IMR-90 (cell line): ENCODE measurements at regions not wholly inside any gene's neighbourhood (a gene's known extent, or its start where the extent isn't known, plus 50 kb on each side); places are given as distances from the start of the nearest gene placed in this dataset.

Experiments
- ATAC-seq: fragments of 200-7000 bp; cut with Tn5 transposase; 2 replicates; pipeline ENCODE4 v1.9.1; 2020; ENCODE audit warnings: low read depth, mild to moderate bottlenecking, moderate library complexity
- BruUV-seq: library from RNA; stranded (reverse); fragments of 400-500 nt; replicated peaks from 2 replicates; lab custom pipeline; 2021; lab: Mats Ljungman, UMichigan
- CTCF ChIA-PET: fragments of 300-600 bp; formaldehyde crosslinking; extraction: SDS; loops from one replicate; lab custom pipeline; 2021; ENCODE audit warnings: antibody characterized with exemption; lab: Yijun Ruan, JAX
- POLR2A ChIA-PET: fragments of 300-600 bp; sonication (Branson Sonifier 250); formaldehyde crosslinking; loops from one replicate; lab custom pipeline; 2022; ENCODE audit warnings: antibody characterized with exemption; ENCODE audit not compliant: unreplicated experiment; lab: Charles Lee
- DNase-seq: peaks from one replicate; pipeline ENCODE4 v3.0.0; 2013
- H2AFZ ChIP-seq: replicated peaks from 2 replicates; pipeline ENCODE3; 2013; ENCODE audit warnings: low read length, mild to moderate bottlenecking; ENCODE audit not compliant: poor library complexity
- H2AK5ac ChIP-seq: 2 replicates; pipeline ENCODE4 v1.6.1; 2013; ENCODE audit warnings: low read depth, low read length, inconsistent platforms
- H2AK9ac ChIP-seq: replicated peaks from 2 replicates; pipeline ENCODE3; 2013; ENCODE audit warnings: mild to moderate bottlenecking, low read depth, low read length, moderate library complexity; ENCODE audit not compliant: poor library complexity
- H2BK120ac ChIP-seq: 2 replicates; pipeline ENCODE4 v1.6.1; 2013; ENCODE audit warnings: low read depth, low read length, inconsistent platforms
- H2BK15ac ChIP-seq: 3 replicates; pipeline ENCODE4 v1.6.1; 2013; ENCODE audit warnings: low read depth, low read length, inconsistent platforms
- H2BK20ac ChIP-seq: 2 replicates; pipeline ENCODE4 v1.6.1; 2013; ENCODE audit warnings: low read depth, mild to moderate bottlenecking, inconsistent platforms, low read length, moderate library complexity
- H2BK5ac ChIP-seq: 2 replicates; pipeline ENCODE4 v1.6.1; 2013; ENCODE audit warnings: mild to moderate bottlenecking, low read depth, low read length, inconsistent platforms; ENCODE audit not compliant: poor library complexity, severe bottlenecking
- H3K14ac ChIP-seq: replicated peaks from 2 replicates; pipeline ENCODE4 v1.6.1; 2013; ENCODE audit warnings: low read depth, low read length, inconsistent platforms
- H3K18ac ChIP-seq: 2 replicates; pipeline ENCODE4 v1.6.1; 2013; ENCODE audit warnings: low read depth, low read length, control low read depth
- H3K23ac ChIP-seq: 2 replicates; pipeline ENCODE4 v1.6.1; 2013; ENCODE audit warnings: low read depth, low read length, inconsistent platforms
- H3K27ac ChIP-seq: 2 replicates; pipeline ENCODE4 v1.5.1; 2013; ENCODE audit warnings: mild to moderate bottlenecking, control low read depth, low read length; ENCODE audit not compliant: insufficient read depth
- H3K27me3 ChIP-seq: 2 replicates; pipeline ENCODE4 v1.6.1; 2013; ENCODE audit warnings: low read length; ENCODE audit not compliant: control insufficient read depth, insufficient read depth
- H3K36me3 ChIP-seq: 2 replicates; pipeline ENCODE4 v1.6.1; 2013; ENCODE audit warnings: low read length, mixed read lengths; ENCODE audit not compliant: control insufficient read depth, insufficient read depth
- H3K4ac ChIP-seq: 2 replicates; pipeline ENCODE4 v1.6.1; 2013; ENCODE audit warnings: low read depth, low read length, inconsistent platforms
- H3K4me1 ChIP-seq: 2 replicates; pipeline ENCODE4 v1.6.1; 2013; ENCODE audit warnings: low read length, mixed read lengths; ENCODE audit not compliant: control insufficient read depth, insufficient read depth
- H3K4me2 ChIP-seq: 2 replicates; pipeline ENCODE4 v1.6.1; 2013; ENCODE audit warnings: low read depth, mild to moderate bottlenecking, control low read depth, low read length, moderate library complexity
- H3K4me3 ChIP-seq: 2 replicates; pipeline ENCODE4 v1.5.1; 2013; ENCODE audit warnings: low read depth, mild to moderate bottlenecking, control low read depth, low read length, moderate library complexity; ENCODE audit not compliant: insufficient read depth
- H3K56ac ChIP-seq: 2 replicates; pipeline ENCODE4 v1.6.1; 2013; ENCODE audit warnings: low read length, inconsistent platforms; ENCODE audit not compliant: insufficient read depth; ENCODE audit errors: extremely low read depth
- H3K79me1 ChIP-seq, 2 experiments: 2 replicates each; pipeline ENCODE4 v1.6.1; 2013; ENCODE audit warnings: low read length in 2 of 2, inconsistent platforms in 1 of 2, low read depth in 1 of 2
- H3K9ac ChIP-seq: 2 replicates; pipeline ENCODE4 v1.6.1; 2013; ENCODE audit warnings: low read depth, low read length, control low read depth
- H3K9me1 ChIP-seq: 2 replicates; pipeline ENCODE4 v1.6.1; 2013; ENCODE audit warnings: low read length, inconsistent platforms; ENCODE audit not compliant: insufficient read depth
- H3K9me3 ChIP-seq: 2 replicates; pipeline ENCODE4 v1.6.1; 2013; ENCODE audit warnings: low read length; ENCODE audit not compliant: control insufficient read depth, insufficient read depth
- H4K20me1 ChIP-seq: 2 replicates; pipeline ENCODE4 v1.6.1; 2013; ENCODE audit warnings: low read length, inconsistent platforms; ENCODE audit not compliant: insufficient read depth
- H4K5ac ChIP-seq: 2 replicates; pipeline ENCODE4 v1.6.1; 2013; ENCODE audit warnings: mild to moderate bottlenecking, low read depth, low read length, control low read depth
- H4K8ac ChIP-seq, 2 experiments: 2 replicates each; pipeline ENCODE4 v1.6.1; 2013; ENCODE audit warnings: low read depth in 2 of 2, low read length in 2 of 2, control low read depth in 1 of 2, inconsistent platforms in 1 of 2
- H4K91ac ChIP-seq: 2 replicates; pipeline ENCODE4 v1.6.1; 2013; ENCODE audit warnings: low read depth, low read length, inconsistent platforms; ENCODE audit not compliant: insufficient read depth
- CEBPB ChIP-seq: IDR thresholded peaks from 2 replicates; pipeline ENCODE4 v1.6.1; 2012; ENCODE audit warnings: low read depth, low read length, improper control_type of control experiment
- FOS ChIP-seq: fragments of 150-350 bp; IDR thresholded peaks from 2 replicates; pipeline ENCODE4 v1.6.1; 2016; ENCODE audit warnings: low read depth, low read length
- MAZ ChIP-seq: IDR thresholded peaks from 2 replicates; pipeline ENCODE4 v1.6.1; 2012; ENCODE audit warnings: low read depth, mild to moderate bottlenecking, low read length, improper control_type of control experiment, moderate library complexity, borderline replicate concordance
- MXI1 ChIP-seq: IDR thresholded peaks from 2 replicates; pipeline ENCODE4 v1.6.1; 2012; ENCODE audit warnings: low read depth, mild to moderate bottlenecking, low read length, moderate library complexity, borderline replicate concordance
- RAD21 ChIP-seq: IDR thresholded peaks from 2 replicates; pipeline ENCODE4 v1.6.1; 2012; ENCODE audit warnings: low read length, improper control_type of control experiment
- RCOR1 ChIP-seq: IDR thresholded peaks from 2 replicates; pipeline ENCODE4 v1.6.1; 2012; ENCODE audit warnings: mild to moderate bottlenecking, low read length, improper control_type of control experiment; ENCODE audit not compliant: insufficient replicate concordance
- WGBS, 2 experiments: methylation state at CpG; one replicate each; pipeline versions ENCODE4 v1.1.5 to v1.1.7; 2013; ENCODE audit warnings: missing lambda C conversion rate in 2 of 2; ENCODE audit not compliant: insufficient read length in 1 of 2; ENCODE audit errors: extremely low coverage in 2 of 2; 5-methylcytosine and 5-hydroxymethylcytosine counted together
- dilution Hi-C: fragments of 300-500 bp; cut with HindIII; formaldehyde crosslinking; loops from one replicate; pipeline ENCODE4 v1.14.3; 2018; ENCODE audit warnings: low sequenced_read_pairs; ENCODE audit not compliant: unreplicated experiment
- in situ Hi-C: fragments of 300-500 bp; cut with MboI; formaldehyde crosslinking; loops from 3 replicates; pipeline ENCODE4 v1.14.3; 2019; ENCODE audit warnings: low sequenced_read_pairs, inconsistent platforms, mixed read lengths
- intact Hi-C: fragments of 100-400 bp; cut with micrococcal nuclease; formaldehyde crosslinking; loops from 2 replicates; pipeline ENCODE4 v1.10.0; 2022

- H3K23ac ChIP-seq = no peak overlapping the region
- no peak overlapping the region for H3K4ac ChIP-seq
- no peaks in the 10 kb centered on the region for H3K79me1 ChIP-seq
- no peak overlapping the region for H4K91ac ChIP-seq
- no peaks in the 10 kb centered on the region for H3K27me3 ChIP-seq
- no peak for TF ChIP-seq RCOR1
- no peak for TF ChIP-seq FOS
- TF ChIP-seq RAD21 = no peak
- TF ChIP-seq CEBPB = no peak
- no peak for TF ChIP-seq MXI1
- no peak for TF ChIP-seq MAZ
- no peak overlapping the region for H3K14ac ChIP-seq
- no peak overlapping the region for H2BK20ac ChIP-seq
- H2AK5ac ChIP-seq = no peak overlapping the region
- in situ Hi-C loops (no loop called here), dilution Hi-C loops (no loop called here), intact Hi-C loops (no loop called here)
- no peak overlapping the region for H3K27ac ChIP-seq
- ChIA-PET POLR2A (no interaction called here), CTCF (no interaction called here)
- H3K9ac ChIP-seq = no peak overlapping the region
- H4K20me1 ChIP-seq = no peaks in the 10 kb centered on the region
- DNase-seq (no peak), ATAC-seq (no peak)
- H3K4me1 ChIP-seq = no peaks in the 10 kb centered on the region
- no peak overlapping the region for H3K4me2 ChIP-seq
- WGBS, 2 experiments = 100% methylated on average over 1 of the region's 1 CpG; no CpG with 5 or more reads in 1 of the 2 experiments
- H3K9me3 ChIP-seq = no peaks in the 10 kb centered on the region
- H3K4me3 ChIP-seq = no peak overlapping the region
- no peaks in the 10 kb centered on the region for H3K36me3 ChIP-seq
- no TSS peak for BruUV-seq
- no peak overlapping the region for H2BK15ac ChIP-seq
- H3K18ac ChIP-seq = no peak overlapping the region
- no peak overlapping the region for H4K8ac ChIP-seq
- H2BK120ac ChIP-seq = no peak overlapping the region
- H2AFZ ChIP-seq = no peak overlapping the region
- H2BK5ac ChIP-seq = peak overlapping the region; percentile 50
- peaks cover 6% of the 10 kb centered on the region; the same call in 1 of the 2 replicates for H3K9me1 ChIP-seq
- no peak overlapping the region for H4K5ac ChIP-seq
- no peak overlapping the region for H3K56ac ChIP-seq
- no peak overlapping the region for H2AK9ac ChIP-seq
Observed at GRCh38 chr16:87222335-87222734, 94.9 kb downstream of the C16orf95 start.
